Uterus (tissue), 3 donors: ENCODE measurements at regions not wholly inside any gene's neighbourhood (a gene's known extent, or its start where the extent isn't known, plus 50 kb on each side); places are given as distances from the start of the nearest gene placed in this dataset.

Experiments used
- DNase-seq, 2 donors: peaks; one replicate each; pipeline ENCODE4 v3.0.0-alpha.2; 2019 to 2020
- H3K27ac ChIP-seq, 2 donors: fragments of 200-600 bp; sonication (generic); 1 replicate in 1 of 2; 2 replicates in 1 of 2; pipeline ENCODE4 v1.5.1; 2016 to 2018
- H3K27me3 ChIP-seq, 2 donors: fragments of 200-600 bp; sonication (generic); one replicate each; pipeline ENCODE4 v1.5.1; 2018 to 2019; ENCODE audit warnings: control low read depth in 1 of 2
- H3K36me3 ChIP-seq, 2 donors: fragments of 200-600 bp; sonication (generic); one replicate each; pipeline ENCODE4 v1.5.1; 2019; ENCODE audit warnings: control low read depth in 1 of 2
- H3K4me1 ChIP-seq, 2 donors: fragments of 200-600 bp; sonication (generic); one replicate each; pipeline ENCODE4 v1.5.1; 2018 to 2019; ENCODE audit warnings: control low read depth in 1 of 2
- H3K4me3 ChIP-seq, 2 donors: fragments of 200-600 bp; sonication (generic); 1 replicate in 1 of 2; 2 replicates in 1 of 2; pipeline ENCODE4 v1.5.1; 2018 to 2019; ENCODE audit warnings: mild to moderate bottlenecking in 1 of 2
- H3K9me3 ChIP-seq, 2 donors: fragments of 200-600 bp; sonication (generic); one replicate each; pipeline ENCODE4 v1.5.1; 2019; ENCODE audit warnings: control low read depth in 1 of 2
- POLR2A ChIP-seq, 2 donors: fragments of 450-650 bp; IDR thresholded peaks; one replicate each; pipeline ENCODE4 v1.6.1; 2016; ENCODE audit warnings: antibody characterized with exemption in 2 of 2, mild to moderate bottlenecking in 1 of 2, moderate library complexity in 1 of 2
- intact Hi-C: fragments of 100-400 bp; cut with DNase I; formaldehyde crosslinking; loops from one replicate; pipeline ENCODE4 v1.15.1; 2023; ENCODE audit warnings: low total_unique reads
- TF ChIP-seq, protein P1 (sequence below), 4 experiments: fragments of 200-600 bp in 2 of 4; fragments of 450-650 bp in 2 of 4; sonication (generic) in 2 of 4; IDR thresholded peaks; one replicate each; pipeline ENCODE4 v1.5.1; 2016 to 2019; ENCODE audit warnings: antibody characterized with exemption in 4 of 4, mild to moderate bottlenecking in 2 of 4, moderate library complexity in 1 of 4
- donor health status: DM: yes; HTN: yes; CAD: no.

DNA sequence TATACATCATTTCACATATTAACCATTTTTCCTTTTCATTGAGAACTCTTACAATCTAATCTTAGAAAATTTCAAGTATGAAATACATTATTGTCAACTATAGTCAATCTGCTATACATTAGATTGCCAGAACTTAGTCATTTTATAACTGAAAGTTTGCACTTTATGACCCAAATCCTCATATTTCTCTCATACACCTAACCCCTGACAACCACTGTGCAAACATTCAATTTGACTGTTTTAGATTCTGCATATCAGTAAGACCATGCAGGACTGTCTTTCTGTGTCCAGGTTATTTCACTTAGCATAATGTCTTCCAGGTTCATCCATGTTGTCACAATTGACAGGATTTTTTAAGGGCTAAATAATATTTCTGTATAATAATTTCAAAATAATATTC, 1299.0 kb upstream of the B3GALT2 start:
- DNase-seq: no peak
- TF ChIP-seq, protein P1, sequence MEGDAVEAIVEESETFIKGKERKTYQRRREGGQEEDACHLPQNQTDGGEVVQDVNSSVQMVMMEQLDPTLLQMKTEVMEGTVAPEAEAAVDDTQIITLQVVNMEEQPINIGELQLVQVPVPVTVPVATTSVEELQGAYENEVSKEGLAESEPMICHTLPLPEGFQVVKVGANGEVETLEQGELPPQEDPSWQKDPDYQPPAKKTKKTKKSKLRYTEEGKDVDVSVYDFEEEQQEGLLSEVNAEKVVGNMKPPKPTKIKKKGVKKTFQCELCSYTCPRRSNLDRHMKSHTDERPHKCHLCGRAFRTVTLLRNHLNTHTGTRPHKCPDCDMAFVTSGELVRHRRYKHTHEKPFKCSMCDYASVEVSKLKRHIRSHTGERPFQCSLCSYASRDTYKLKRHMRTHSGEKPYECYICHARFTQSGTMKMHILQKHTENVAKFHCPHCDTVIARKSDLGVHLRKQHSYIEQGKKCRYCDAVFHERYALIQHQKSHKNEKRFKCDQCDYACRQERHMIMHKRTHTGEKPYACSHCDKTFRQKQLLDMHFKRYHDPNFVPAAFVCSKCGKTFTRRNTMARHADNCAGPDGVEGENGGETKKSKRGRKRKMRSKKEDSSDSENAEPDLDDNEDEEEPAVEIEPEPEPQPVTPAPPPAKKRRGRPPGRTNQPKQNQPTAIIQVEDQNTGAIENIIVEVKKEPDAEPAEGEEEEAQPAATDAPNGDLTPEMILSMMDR (IDR thresholded peaks at IDR 0.05): no peak
- TF ChIP-seq POLR2A (IDR thresholded peaks at IDR 0.05): no peak
- Histone ChIP-seq H3K4me1 (no peaks in the 10 kb centered on the region), H3K27me3 (no peaks in the 10 kb centered on the region), H3K36me3 (peaks cover 0 to 3% of the 10 kb centered on the region in 2 donors), H3K4me3 (no peak overlapping the region), H3K27ac (no peak overlapping the region), H3K9me3 (no peaks in the 10 kb centered on the region)
- intact Hi-C loops: no loop called here

- intact Hi-C loops: no loop called here
- H3K4me1 ChIP-seq: no peaks in the 10 kb centered on the region
Measured at GRCh38 chr1:194478731-194479130, 1292.3 kb upstream of the B3GALT2 start.

DNA sequence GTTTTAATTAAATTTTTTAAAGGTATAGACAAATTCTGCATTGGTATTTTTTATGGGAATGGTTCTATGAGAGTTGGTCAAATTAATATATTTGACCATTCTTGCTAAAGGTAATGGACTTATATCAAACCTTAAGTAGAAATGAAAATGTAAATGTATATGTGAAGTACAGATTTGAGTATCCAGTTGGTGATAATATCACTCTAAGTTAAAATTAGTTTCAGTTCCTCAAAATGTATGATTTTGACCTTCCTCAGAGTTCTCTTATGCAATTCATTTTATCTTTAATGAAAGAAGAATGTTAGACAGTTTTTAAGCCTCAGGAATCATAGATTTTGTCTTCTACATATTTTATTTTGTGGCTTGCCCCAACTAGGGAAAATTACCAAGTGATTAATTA, 1291.5 kb upstream of the B3GALT2 start:
- intact Hi-C loops: no loop called here

More at GRCh38 chr1:194478731-194479130, 1292.3 kb upstream of the B3GALT2 start:
- TF ChIP-seq, protein P1 (IDR thresholded peaks at IDR 0.05): no peak
- TF ChIP-seq POLR2A (IDR thresholded peaks at IDR 0.05): no peak
- no peaks in the 10 kb centered on the region for H3K27me3 ChIP-seq
- no peaks in the 10 kb centered on the region for H3K9me3 ChIP-seq
- H3K4me3 ChIP-seq: no peak overlapping the region
- DNase-seq: no peak
- H3K27ac ChIP-seq: no peak overlapping the region
- peaks cover 0 to 5% of the 10 kb centered on the region in 2 donors for H3K36me3 ChIP-seq

GRCh38 chr1:194476872-194477271, 1290.5 kb upstream of the B3GALT2 start:
- Histone ChIP-seq H3K4me3 (no peak overlapping the region), H3K4me1 (no peaks in the 10 kb centered on the region), H3K27ac (no peak overlapping the region), H3K9me3 (no peaks in the 10 kb centered on the region), H3K27me3 (no peaks in the 10 kb centered on the region), H3K36me3 (peaks cover 0 to 5% of the 10 kb centered on the region in 2 donors)
- intact Hi-C loops: no loop called here
- no peak for TF ChIP-seq POLR2A (IDR thresholded peaks at IDR 0.05)
- TF ChIP-seq, protein P1 (IDR thresholded peaks at IDR 0.05): no peak
- DNase-seq: no peak

More for the DNA sequence above, 1291.5 kb upstream of the B3GALT2 start:
- DNase-seq: no peak
- no peak overlapping the region for H3K4me3 ChIP-seq
- H3K4me1 ChIP-seq: no peaks in the 10 kb centered on the region
- no peaks in the 10 kb centered on the region for H3K9me3 ChIP-seq
- peaks cover 0 to 5% of the 10 kb centered on the region in 2 donors for H3K36me3 ChIP-seq
- TF ChIP-seq, protein P1 (IDR thresholded peaks at IDR 0.05): no peak
- TF ChIP-seq POLR2A (IDR thresholded peaks at IDR 0.05): no peak
- no peaks in the 10 kb centered on the region for H3K27me3 ChIP-seq
- no peak overlapping the region for H3K27ac ChIP-seq

GRCh38 chr1:194476351-194476750, 1289.9 kb upstream of the B3GALT2 start:
- Histone ChIP-seq H3K27ac (no peak overlapping the region), H3K9me3 (no peaks in the 10 kb centered on the region), H3K4me3 (no peak overlapping the region), H3K4me1 (no peaks in the 10 kb centered on the region), H3K27me3 (no peaks in the 10 kb centered on the region), H3K36me3 (peaks cover 0 to 5% of the 10 kb centered on the region in 2 donors)
- no peak for DNase-seq
- intact Hi-C loops: no loop called here
- TF ChIP-seq, protein P1 (IDR thresholded peaks at IDR 0.05): no peak
- TF ChIP-seq POLR2A (IDR thresholded peaks at IDR 0.05): no peak
